NCI-H446 (cell line): ENCODE measurements at regions not wholly inside any gene's neighbourhood (a gene's known extent, or its start where the extent isn't known, plus 50 kb on each side); places are given as distances from the start of the nearest gene placed in this dataset.

Experiments used
- DNase-seq, 2 experiments: peaks; one replicate each; lab custom pipeline; 2025; lab: John Stamatoyannopoulos, UW

- DNase-seq: no peak
These were observed 104.5 kb downstream of the NGF start for GRCh38 chr1:115233598-115233997.

GRCh38 chr1:115230281-115230680 is 107.8 kb downstream of the NGF start:
- DNase-seq: no peak

GRCh38 chr1:115229016-115229415 is 109.0 kb downstream of the NGF start:
- no peak for DNase-seq

- DNase-seq: no peak
These were observed 109.9 kb downstream of the NGF start for GRCh38 chr1:115228191-115228590.

GRCh38 chr1:115227346-115228082 is 110.5 kb downstream of the NGF start:
- no peak for DNase-seq

- DNase-seq: no peak
These were observed 111.9 kb downstream of the NGF start for GRCh38 chr1:115225993-115226685.

GRCh38 chr1:115224636-115225035 is 113.4 kb downstream of the NGF start:
- no peak for DNase-seq

GRCh38 chr1:115222616-115223402 is 115.2 kb downstream of the NGF start:
- DNase-seq: no peak

- no peak for DNase-seq
These were observed 117.4 kb downstream of the NGF start for GRCh38 chr1:115220340-115221270.

GRCh38 chr1:115219927-115220326 is 118.1 kb downstream of the NGF start:
- DNase-seq: no peak

- DNase-seq: no peak
These were observed 119.3 kb downstream of the NGF start for GRCh38 chr1:115218699-115219098.

- no peak for DNase-seq
These were observed 120.0 kb downstream of the NGF start for GRCh38 chr1:115218034-115218405.

GRCh38 chr1:115217150-115218033 is 120.7 kb downstream of the NGF start:
- DNase-seq: no peak

- no peak for DNase-seq
These were observed 122.1 kb downstream of the NGF start for GRCh38 chr1:115215703-115216521.

- no peak for DNase-seq
These were observed 122.9 kb downstream of the NGF start for GRCh38 chr1:115215110-115215509.

GRCh38 chr1:115214098-115214497 is 124.0 kb downstream of the NGF start:
- DNase-seq: no peak

GRCh38 chr1:115213130-115213529 is 123.8 kb upstream of the TSPAN2 start:
- DNase-seq: no peak

- peak in 1 of 2 experiments; percentile 4 for DNase-seq
These were observed 121.9 kb upstream of the TSPAN2 start for GRCh38 chr1:115211071-115211745.

GRCh38 chr1:115210302-115210711 is 121.0 kb upstream of the TSPAN2 start:
- no peak for DNase-seq
